GM23338 (cell line): ENCODE measurements at regions not wholly inside any gene's neighbourhood (a gene's known extent, or its start where the extent isn't known, plus 50 kb on each side); places are given as distances from the start of the nearest gene placed in this dataset.
"Not testable (repeated sequence)": the region's sequence is repeated elsewhere in the genome, so short reads cannot be mapped to it uniquely, and the experiment has no call there.

Source experiments
- ATAC-seq: fragments of 200-7000 bp; cut with Tn5 transposase; 3 replicates; pipeline ENCODE4 v1.9.1; 2020
- DNase-seq: peaks from one replicate; pipeline ENCODE4 v3.0.0-alpha.2; 2015; ENCODE audit warnings: low spot score
- H2AFZ ChIP-seq: fragments of 200-600 bp; sonication (generic); 2 replicates; pipeline ENCODE4 v1.8.0; 2016; ENCODE audit warnings: antibody characterized with exemption, mild to moderate bottlenecking, moderate library complexity
- H3F3A ChIP-seq: fragments of 200-600 bp; sonication (generic); replicated peaks from 2 replicates; pipeline ENCODE4 v1.8.0; 2017; ENCODE audit warnings: antibody characterized with exemption, mixed run types, low read depth
- H3K27ac ChIP-seq: fragments of 200-600 bp; sonication (generic); 2 replicates; pipeline ENCODE4 v1.6.1; 2016; ENCODE audit warnings: low read depth
- H3K27me3 ChIP-seq: fragments of 200-600 bp; sonication (generic); 2 replicates; pipeline ENCODE4 v1.8.0; 2016; ENCODE audit warnings: mild to moderate bottlenecking, mixed run types, moderate library complexity; ENCODE audit not compliant: insufficient read depth
- H3K36me3 ChIP-seq: fragments of 200-600 bp; sonication (generic); 2 replicates; pipeline ENCODE4 v1.8.0; 2016; ENCODE audit warnings: mild to moderate bottlenecking; ENCODE audit not compliant: insufficient read depth
- H3K4me1 ChIP-seq: fragments of 200-600 bp; sonication (generic); 2 replicates; pipeline ENCODE4 v1.8.0; 2016; ENCODE audit warnings: mild to moderate bottlenecking, moderate library complexity; ENCODE audit not compliant: insufficient read depth
- H3K4me2 ChIP-seq: fragments of 200-600 bp; sonication (generic); 2 replicates; pipeline ENCODE4 v1.7.1; 2017; ENCODE audit warnings: mixed run types
- H3K4me3 ChIP-seq: fragments of 200-600 bp; sonication (generic); 2 replicates; pipeline ENCODE4 v1.6.1; 2016; ENCODE audit warnings: mixed run types
- H3K79me2 ChIP-seq: fragments of 200-600 bp; sonication (generic); replicated peaks from 2 replicates; pipeline ENCODE4 v1.8.0; 2017; ENCODE audit warnings: mild to moderate bottlenecking; ENCODE audit not compliant: insufficient read depth
- H3K9me2 ChIP-seq: fragments of 200-600 bp; sonication (generic); 2 replicates; pipeline ENCODE4 v1.8.0; 2017; ENCODE audit not compliant: insufficient read depth
- H4K20me1 ChIP-seq: fragments of 200-600 bp; sonication (generic); replicated peaks from 2 replicates; pipeline ENCODE4 v1.8.0; 2017; ENCODE audit warnings: mild to moderate bottlenecking; ENCODE audit not compliant: insufficient read depth
- H3K27ac Mint-ChIP-seq: 2 replicates; pipeline ENCODE4 v1.8.0; 2020; ENCODE audit warnings: inconsistent platforms, mild to moderate bottlenecking, moderate library complexity, mixed read lengths
- H3K27me3 Mint-ChIP-seq: 3 replicates; pipeline ENCODE4 v1.8.0; 2022; ENCODE audit warnings: low read depth, mild to moderate bottlenecking, moderate library complexity, mixed read lengths, inconsistent platforms; ENCODE audit not compliant: insufficient read depth, poor library complexity
- H3K36me3 Mint-ChIP-seq: 3 replicates; pipeline ENCODE4 v1.8.0; 2021; ENCODE audit warnings: low read depth, mild to moderate bottlenecking, inconsistent platforms, moderate library complexity, mixed read lengths
- H3K4me1 Mint-ChIP-seq: 3 replicates; pipeline ENCODE4 v1.8.0; 2020; ENCODE audit warnings: mild to moderate bottlenecking, inconsistent platforms, mixed read lengths
- H3K4me3 Mint-ChIP-seq: 3 replicates; pipeline ENCODE4 v1.8.0; 2021; ENCODE audit warnings: moderate library complexity, mild to moderate bottlenecking, inconsistent platforms, mixed read lengths
- H3K9me3 Mint-ChIP-seq: 3 replicates; pipeline ENCODE4 v1.8.0; 2020; ENCODE audit warnings: moderate library complexity, mild to moderate bottlenecking, inconsistent platforms, mixed read lengths
- EZH2 ChIP-seq: fragments of 200-600 bp; sonication (generic); IDR thresholded peaks from one replicate; pipeline ENCODE4 v1.8.0; 2017; ENCODE audit warnings: antibody characterized with exemption, mild to moderate bottlenecking, low read depth; ENCODE audit not compliant: unreplicated experiment
- EZH2phosphoT487 ChIP-seq: fragments of 200-600 bp; sonication (generic); IDR thresholded peaks from one replicate; pipeline ENCODE4 v1.8.1; 2018; ENCODE audit warnings: antibody characterized with exemption; ENCODE audit not compliant: unreplicated experiment
- POLR2AphosphoS5 ChIP-seq: IDR thresholded peaks from 2 replicates; pipeline ENCODE4 v1.6.1; 2016; ENCODE audit warnings: antibody characterized with exemption, low read depth
- STAT1 ChIP-seq: IDR thresholded peaks from one replicate; pipeline ENCODE4 v1.6.1; 2016; ENCODE audit warnings: antibody characterized with exemption; ENCODE audit not compliant: unreplicated experiment
- ZNF114 ChIP-seq: fragments of 250-450 bp; sonication (Bioruptor Pico); IDR thresholded peaks from 2 replicates; pipeline ENCODE4 v1.5.0; 2020; ENCODE audit warnings: mild to moderate bottlenecking, moderate library complexity
- TF ChIP-seq, protein P1 (sequence below): IDR thresholded peaks from 2 replicates; pipeline ENCODE4 v1.6.1; 2016; ENCODE audit warnings: antibody characterized with exemption
- TF ChIP-seq, protein P2 (sequence below), 2 experiments: fragments of 200-600 bp in 1 of 2; sonication (generic) in 1 of 2; conservative IDR thresholded peaks; 2 replicates each; pipeline versions ENCODE4 v1.5.1 to v1.6.1; 2016 to 2017; ENCODE audit warnings: antibody characterized with exemption in 2 of 2, low read depth in 2 of 2, mild to moderate bottlenecking in 2 of 2, moderate library complexity in 1 of 2

DNA sequence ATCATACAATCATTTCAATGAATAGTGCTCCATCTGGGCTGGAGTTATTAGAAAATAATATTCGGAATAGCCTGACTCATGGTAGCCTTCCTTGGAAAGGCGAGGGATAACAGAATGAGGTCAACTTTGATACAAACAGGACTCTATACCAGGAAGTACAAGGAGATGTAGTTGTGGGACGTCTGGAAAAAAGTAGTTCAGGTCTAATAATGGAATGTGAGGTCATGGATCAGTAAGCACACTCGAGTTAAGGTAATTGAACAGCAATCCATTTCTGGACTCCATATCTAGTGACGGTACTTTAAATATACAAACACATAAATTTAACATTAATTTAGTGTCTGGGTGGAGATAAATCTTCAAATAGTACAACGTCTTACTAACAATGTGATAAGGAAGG, 1204.0 kb upstream of the ADGRB3 start (continued):
- TF ChIP-seq POLR2AphosphoS5 (no peak), ZNF114 (CRISPR knock-in tag) (no peak), EZH2phosphoT487 (no peak)

DNA sequence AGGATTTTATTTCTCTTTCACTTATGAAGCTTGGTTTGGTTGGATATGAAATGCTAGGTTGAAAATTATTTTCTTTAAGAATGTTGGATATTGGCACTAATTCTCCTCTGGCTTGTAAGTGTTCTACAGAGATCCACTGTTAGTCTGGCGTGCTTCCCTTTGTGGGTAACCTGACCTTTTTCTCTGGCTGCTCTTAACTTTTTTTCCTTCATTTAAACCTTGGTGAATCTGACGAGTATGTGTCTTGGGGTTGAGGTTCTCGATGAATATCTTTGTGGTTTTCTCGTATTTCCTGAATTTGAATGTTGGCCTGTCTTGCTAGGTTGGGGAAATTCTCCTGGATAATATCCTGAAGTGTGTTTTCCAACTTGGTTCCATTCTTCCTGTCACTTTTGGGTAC, 1208.4 kb upstream of the ADGRB3 start:
- H3K79me2 ChIP-seq, H3K36me3 ChIP-seq, H3K27ac ChIP-seq, H3K36me3 Mint-ChIP-seq, H3K9me2 ChIP-seq, H3K4me1 ChIP-seq, H3K27me3 ChIP-seq, H4K20me1 ChIP-seq, H3K27ac Mint-ChIP-seq, H3F3A ChIP-seq, H3K4me3 ChIP-seq, H3K4me2 ChIP-seq, H2AFZ ChIP-seq, DNase-seq, H3K4me1 Mint-ChIP-seq, ATAC-seq, H3K4me3 Mint-ChIP-seq, H3K27me3 Mint-ChIP-seq: not testable (repeated sequence)
- peaks cover 29% of the 10 kb centered on the region for H3K9me3 Mint-ChIP-seq

DNA sequence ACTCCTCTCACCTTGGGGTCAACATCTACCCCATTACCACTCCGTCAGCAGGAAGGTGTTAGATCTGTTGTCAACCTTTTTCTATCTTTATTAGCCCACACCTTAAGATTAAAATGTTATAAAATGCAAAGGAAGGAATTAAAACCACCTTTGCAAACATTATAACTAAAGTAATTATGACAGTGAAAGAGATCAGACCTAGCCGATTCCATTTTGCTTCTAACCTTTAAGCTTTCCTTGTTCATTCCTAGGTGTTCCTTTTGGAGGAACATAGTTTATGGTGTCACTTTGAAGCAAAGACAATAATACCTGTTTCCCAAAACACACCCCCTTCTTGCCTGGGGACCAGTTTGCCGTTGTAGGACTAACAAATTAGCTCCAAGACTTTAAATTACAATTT, 1223.0 kb upstream of the ADGRB3 start:
- peaks cover 2% of the 10 kb centered on the region for H3K27me3 Mint-ChIP-seq
- Histone ChIP-seq H4K20me1 (no peaks in the 10 kb centered on the region), H3K4me1 (no peaks in the 10 kb centered on the region), H3K79me2 (no peaks in the 10 kb centered on the region), H3K4me2 (no peak overlapping the region), H2AFZ (0 out of 2 replicates have a peak overlapping the region, but pooled peaks have one; percentile 49), H3K4me3 (no peak overlapping the region), H3K9me2 (no peaks in the 10 kb centered on the region), H3K27me3 (no peaks in the 10 kb centered on the region), H3K27ac (no peak overlapping the region), H3K36me3 (no peaks in the 10 kb centered on the region), H3F3A (no peaks in the 10 kb centered on the region)
- H3K4me3 Mint-ChIP-seq = no peak overlapping the region
- ATAC-seq (no peak), DNase-seq (no peak)
- H3K4me1 Mint-ChIP-seq = no peaks in the 10 kb centered on the region
- no peaks in the 10 kb centered on the region for H3K36me3 Mint-ChIP-seq
- TF ChIP-seq, protein P1, sequence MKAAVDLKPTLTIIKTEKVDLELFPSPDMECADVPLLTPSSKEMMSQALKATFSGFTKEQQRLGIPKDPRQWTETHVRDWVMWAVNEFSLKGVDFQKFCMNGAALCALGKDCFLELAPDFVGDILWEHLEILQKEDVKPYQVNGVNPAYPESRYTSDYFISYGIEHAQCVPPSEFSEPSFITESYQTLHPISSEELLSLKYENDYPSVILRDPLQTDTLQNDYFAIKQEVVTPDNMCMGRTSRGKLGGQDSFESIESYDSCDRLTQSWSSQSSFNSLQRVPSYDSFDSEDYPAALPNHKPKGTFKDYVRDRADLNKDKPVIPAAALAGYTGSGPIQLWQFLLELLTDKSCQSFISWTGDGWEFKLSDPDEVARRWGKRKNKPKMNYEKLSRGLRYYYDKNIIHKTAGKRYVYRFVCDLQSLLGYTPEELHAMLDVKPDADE = no peak
- no peak overlapping the region for H3K27ac Mint-ChIP-seq
- no peaks in the 10 kb centered on the region for H3K9me3 Mint-ChIP-seq

DNA sequence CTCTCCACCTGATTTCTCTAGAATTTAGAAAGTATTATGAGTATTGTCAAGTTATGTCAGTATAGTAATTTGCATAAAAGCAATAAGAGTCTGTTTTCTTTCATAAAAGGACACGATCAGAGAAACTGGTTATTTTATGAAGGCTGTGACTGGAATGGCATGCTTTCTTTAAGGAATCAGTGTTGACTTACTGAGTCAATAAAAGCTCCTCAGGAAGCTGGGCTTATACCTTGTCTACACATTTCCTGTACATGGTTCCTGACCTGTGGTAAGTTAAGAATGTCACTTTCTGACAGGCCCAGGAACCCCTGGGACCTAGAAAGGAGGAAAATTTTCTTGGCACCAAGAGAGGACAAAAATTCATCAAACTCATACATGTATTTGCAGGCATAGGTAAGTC, 1224.0 kb upstream of the ADGRB3 start:
- DNase-seq (no peak), ATAC-seq (no peak)
- no peaks in the 10 kb centered on the region for H3K4me1 Mint-ChIP-seq
- H3K27ac Mint-ChIP-seq = no peak overlapping the region
- Histone ChIP-seq H3K4me2 (no peak overlapping the region), H3K4me3 (no peak overlapping the region), H3F3A (no peaks in the 10 kb centered on the region), H3K27me3 (no peaks in the 10 kb centered on the region), H3K4me1 (no peaks in the 10 kb centered on the region), H4K20me1 (no peaks in the 10 kb centered on the region), H3K9me2 (no peaks in the 10 kb centered on the region), H3K79me2 (no peaks in the 10 kb centered on the region), H2AFZ (no peak overlapping the region), H3K27ac (no peak overlapping the region), H3K36me3 (no peaks in the 10 kb centered on the region)
- H3K9me3 Mint-ChIP-seq = 0 out of 3 replicates have a peak, but pooled peaks cover 1% of the 10 kb centered on the region
- peaks cover 2% of the 10 kb centered on the region for H3K27me3 Mint-ChIP-seq
- no peaks in the 10 kb centered on the region for H3K36me3 Mint-ChIP-seq
- H3K4me3 Mint-ChIP-seq = no peak overlapping the region
- no peak for TF ChIP-seq EZH2
- TF ChIP-seq STAT1 = no peak
- TF ChIP-seq, protein P2, sequence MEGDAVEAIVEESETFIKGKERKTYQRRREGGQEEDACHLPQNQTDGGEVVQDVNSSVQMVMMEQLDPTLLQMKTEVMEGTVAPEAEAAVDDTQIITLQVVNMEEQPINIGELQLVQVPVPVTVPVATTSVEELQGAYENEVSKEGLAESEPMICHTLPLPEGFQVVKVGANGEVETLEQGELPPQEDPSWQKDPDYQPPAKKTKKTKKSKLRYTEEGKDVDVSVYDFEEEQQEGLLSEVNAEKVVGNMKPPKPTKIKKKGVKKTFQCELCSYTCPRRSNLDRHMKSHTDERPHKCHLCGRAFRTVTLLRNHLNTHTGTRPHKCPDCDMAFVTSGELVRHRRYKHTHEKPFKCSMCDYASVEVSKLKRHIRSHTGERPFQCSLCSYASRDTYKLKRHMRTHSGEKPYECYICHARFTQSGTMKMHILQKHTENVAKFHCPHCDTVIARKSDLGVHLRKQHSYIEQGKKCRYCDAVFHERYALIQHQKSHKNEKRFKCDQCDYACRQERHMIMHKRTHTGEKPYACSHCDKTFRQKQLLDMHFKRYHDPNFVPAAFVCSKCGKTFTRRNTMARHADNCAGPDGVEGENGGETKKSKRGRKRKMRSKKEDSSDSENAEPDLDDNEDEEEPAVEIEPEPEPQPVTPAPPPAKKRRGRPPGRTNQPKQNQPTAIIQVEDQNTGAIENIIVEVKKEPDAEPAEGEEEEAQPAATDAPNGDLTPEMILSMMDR (conservative IDR thresholded peaks at IDR 0.05; ENCODE audit: low read depth in 2 of 2) = no peak
